ENCODE measurements at regions not wholly inside any gene's neighbourhood (a gene's known extent, or its start where the extent isn't known, plus 50 kb on each side); places are given as distances from the start of the nearest gene placed in this dataset.

- no peak for TF ChIP-seq CTCF (IDR thresholded peaks at IDR 0.05)
- TF ChIP-seq POLR2A (IDR thresholded peaks at IDR 0.05): no peak
- TF ChIP-seq POLR2AphosphoS5 (IDR thresholded peaks at IDR 0.05): no peak
These were observed 139.8 kb upstream of the KIF26B start for GRCh38 chr1:245015031-245015430.

All from stomach (tissue), 4 donors.